Natural killer cell (primary cell): ENCODE measurements at regions not wholly inside any gene's neighbourhood (a gene's known extent, or its start where the extent isn't known, plus 50 kb on each side); places are given as distances from the start of the nearest gene placed in this dataset.

Source experiments
- ATAC-seq, 3 donors: fragments of 150-1000 bp in 2 of 3; fragments of 200-7000 bp in 1 of 3; cut with Tn5 transposase; 1 replicate in 1 of 3; 2 replicates in 2 of 3; pipeline ENCODE4 v1.10.0; 2021; ENCODE audit warnings: mild to moderate bottlenecking in 2 of 3, moderate library complexity in 2 of 3
- DNase-seq, 2 donors: peaks; one replicate each; pipeline versions ENCODE4 v3.0.0 to v3.0.0-alpha.2; 2013 to 2021; ENCODE audit warnings: mixed read lengths in 1 of 2
- H3K27ac ChIP-seq: one replicate; pipeline ENCODE4 v1.5.1; 2013; ENCODE audit warnings: mild to moderate bottlenecking, low read length
- H3K27me3 ChIP-seq: one replicate; pipeline ENCODE4 v1.6.1; 2013; ENCODE audit warnings: low read length; ENCODE audit not compliant: control insufficient read depth, insufficient read depth
- H3K36me3 ChIP-seq: one replicate; pipeline ENCODE4 v1.6.1; 2013; ENCODE audit warnings: low read length; ENCODE audit not compliant: control insufficient read depth, insufficient read depth
- H3K4me1 ChIP-seq: one replicate; pipeline ENCODE4 v1.6.1; 2013; ENCODE audit warnings: low read length; ENCODE audit not compliant: control insufficient read depth, insufficient read depth
- H3K4me3 ChIP-seq: one replicate; pipeline ENCODE4 v1.5.1; 2013; ENCODE audit warnings: low read length
- H3K9me3 ChIP-seq: one replicate; pipeline ENCODE4 v1.6.1; 2013; ENCODE audit warnings: low read length; ENCODE audit not compliant: control insufficient read depth, insufficient read depth
- H3K27ac Mint-ChIP-seq, 2 donors: one replicate each; pipeline ENCODE4 v1.8.0; 2022; ENCODE audit warnings: mild to moderate bottlenecking in 2 of 2, mixed read lengths in 2 of 2, moderate library complexity in 1 of 2
- H3K27me3 Mint-ChIP-seq, 2 donors: one replicate each; pipeline ENCODE4 v1.8.0; 2022; ENCODE audit warnings: low read depth in 2 of 2, mixed read lengths in 2 of 2
- H3K36me3 Mint-ChIP-seq: one replicate; pipeline ENCODE4 v1.8.0; 2022; ENCODE audit warnings: mixed read lengths
- H3K4me1 Mint-ChIP-seq, 2 donors: one replicate each; pipeline ENCODE4 v1.8.0; 2022; ENCODE audit warnings: mixed read lengths in 2 of 2
- H3K4me3 Mint-ChIP-seq: one replicate; pipeline ENCODE4 v1.8.0; 2022; ENCODE audit warnings: mild to moderate bottlenecking, moderate library complexity, mixed read lengths
- H3K9me3 Mint-ChIP-seq, 2 donors: one replicate each; pipeline ENCODE4 v1.8.0; 2022; ENCODE audit warnings: mixed read lengths in 2 of 2
- WGBS: methylation state at CpG from one replicate; pipeline ENCODE4 v1.1.7; 2013; ENCODE audit warnings: missing lambda C conversion rate; ENCODE audit not compliant: insufficient coverage; 5-methylcytosine and 5-hydroxymethylcytosine counted together
- intact Hi-C: fragments of 100-400 bp; cut with micrococcal nuclease; formaldehyde crosslinking; loops from one replicate; pipeline ENCODE4 v1.14.2; 2022
- TF ChIP-seq, protein P1 (sequence below): fragments of 200-600 bp; IDR thresholded peaks from one replicate; pipeline ENCODE4 v1.8.0; 2022; ENCODE audit warnings: antibody characterized with exemption

DNA sequence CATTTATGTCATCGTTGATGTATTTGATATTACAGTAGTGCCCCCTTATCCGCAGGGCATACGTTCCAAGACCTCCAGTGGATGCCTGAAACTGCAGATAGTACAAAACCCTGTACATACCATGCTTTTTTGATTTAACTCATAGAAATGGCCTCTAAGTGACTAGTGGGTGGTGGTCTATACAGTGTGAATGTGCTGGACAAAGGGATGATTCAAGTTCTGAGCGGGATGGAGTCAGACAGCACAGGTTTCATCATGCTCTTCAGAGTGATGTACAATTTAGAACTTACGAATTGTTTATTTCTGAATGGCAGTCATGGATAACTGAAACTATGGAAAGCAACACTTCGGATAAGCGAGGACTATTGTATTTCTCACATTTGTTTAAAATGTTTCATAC, 473.1 kb upstream of the FANCL start:
- Histone ChIP-seq H3K27ac (no peak overlapping the region), H3K36me3 (no peaks in the 10 kb centered on the region), H3K4me3 (no peak overlapping the region), H3K4me1 (no peaks in the 10 kb centered on the region), H3K27me3 (no peaks in the 10 kb centered on the region), H3K9me3 (no peaks in the 10 kb centered on the region)
- Mint-ChIP-seq H3K4me1 (no peaks in the 10 kb centered on the region), H3K27ac (no peak overlapping the region), H3K9me3 (no peaks in the 10 kb centered on the region), H3K36me3 (no peaks in the 10 kb centered on the region), H3K27me3 (peaks cover 0 to 3% of the 10 kb centered on the region in 2 donors), H3K4me3 (no peak overlapping the region)
- WGBS: 98% methylated on average over 2 of the region's 7 CpGs
- intact Hi-C loops: no loop called here
- ATAC-seq: no peak
- TF ChIP-seq, protein P1, sequence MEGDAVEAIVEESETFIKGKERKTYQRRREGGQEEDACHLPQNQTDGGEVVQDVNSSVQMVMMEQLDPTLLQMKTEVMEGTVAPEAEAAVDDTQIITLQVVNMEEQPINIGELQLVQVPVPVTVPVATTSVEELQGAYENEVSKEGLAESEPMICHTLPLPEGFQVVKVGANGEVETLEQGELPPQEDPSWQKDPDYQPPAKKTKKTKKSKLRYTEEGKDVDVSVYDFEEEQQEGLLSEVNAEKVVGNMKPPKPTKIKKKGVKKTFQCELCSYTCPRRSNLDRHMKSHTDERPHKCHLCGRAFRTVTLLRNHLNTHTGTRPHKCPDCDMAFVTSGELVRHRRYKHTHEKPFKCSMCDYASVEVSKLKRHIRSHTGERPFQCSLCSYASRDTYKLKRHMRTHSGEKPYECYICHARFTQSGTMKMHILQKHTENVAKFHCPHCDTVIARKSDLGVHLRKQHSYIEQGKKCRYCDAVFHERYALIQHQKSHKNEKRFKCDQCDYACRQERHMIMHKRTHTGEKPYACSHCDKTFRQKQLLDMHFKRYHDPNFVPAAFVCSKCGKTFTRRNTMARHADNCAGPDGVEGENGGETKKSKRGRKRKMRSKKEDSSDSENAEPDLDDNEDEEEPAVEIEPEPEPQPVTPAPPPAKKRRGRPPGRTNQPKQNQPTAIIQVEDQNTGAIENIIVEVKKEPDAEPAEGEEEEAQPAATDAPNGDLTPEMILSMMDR: no peak
- DNase-seq: no peak

DNA sequence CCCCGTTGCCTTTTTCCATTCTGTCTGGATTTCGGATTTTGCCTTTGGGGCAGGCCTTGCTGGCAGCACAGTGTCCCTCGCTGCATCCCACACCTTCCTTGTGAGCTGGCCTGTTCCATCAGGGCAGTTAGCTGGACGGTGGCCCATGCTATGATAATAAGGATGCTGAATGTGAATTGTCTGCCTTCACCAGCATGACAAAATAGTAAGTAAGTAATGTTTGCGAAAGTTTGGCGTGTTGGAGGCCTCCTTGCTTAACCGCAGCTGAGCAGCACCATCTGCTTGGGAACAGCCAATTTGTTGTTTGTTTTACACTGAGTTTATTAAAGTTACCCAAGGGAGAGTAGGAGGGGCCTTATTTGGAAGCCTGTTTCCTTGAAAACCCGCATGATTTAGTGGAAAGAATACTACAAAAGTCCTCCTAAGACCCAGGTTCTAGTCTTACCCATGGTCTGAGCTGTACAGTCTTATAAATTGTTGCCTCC, 469.7 kb upstream of the FANCL start:
- TF ChIP-seq, protein P1: no peak
- DNase-seq (no peak), ATAC-seq (no peak)
- Histone ChIP-seq H3K27me3 (no peaks in the 10 kb centered on the region), H3K9me3 (no peaks in the 10 kb centered on the region), H3K4me1 (no peaks in the 10 kb centered on the region), H3K4me3 (no peak overlapping the region), H3K36me3 (no peaks in the 10 kb centered on the region), H3K27ac (no peak overlapping the region)
- no peak overlapping the region for H3K27ac Mint-ChIP-seq
- WGBS: 85% methylated on average over 8 of the region's 8 CpGs
- intact Hi-C loops: no loop called here
- no peaks in the 10 kb centered on the region for H3K36me3 Mint-ChIP-seq
- H3K4me3 Mint-ChIP-seq: no peak overlapping the region
- no peaks in the 10 kb centered on the region for H3K9me3 Mint-ChIP-seq
- H3K4me1 Mint-ChIP-seq: no peaks in the 10 kb centered on the region
- H3K27me3 Mint-ChIP-seq: no peaks in the 10 kb centered on the region

DNA sequence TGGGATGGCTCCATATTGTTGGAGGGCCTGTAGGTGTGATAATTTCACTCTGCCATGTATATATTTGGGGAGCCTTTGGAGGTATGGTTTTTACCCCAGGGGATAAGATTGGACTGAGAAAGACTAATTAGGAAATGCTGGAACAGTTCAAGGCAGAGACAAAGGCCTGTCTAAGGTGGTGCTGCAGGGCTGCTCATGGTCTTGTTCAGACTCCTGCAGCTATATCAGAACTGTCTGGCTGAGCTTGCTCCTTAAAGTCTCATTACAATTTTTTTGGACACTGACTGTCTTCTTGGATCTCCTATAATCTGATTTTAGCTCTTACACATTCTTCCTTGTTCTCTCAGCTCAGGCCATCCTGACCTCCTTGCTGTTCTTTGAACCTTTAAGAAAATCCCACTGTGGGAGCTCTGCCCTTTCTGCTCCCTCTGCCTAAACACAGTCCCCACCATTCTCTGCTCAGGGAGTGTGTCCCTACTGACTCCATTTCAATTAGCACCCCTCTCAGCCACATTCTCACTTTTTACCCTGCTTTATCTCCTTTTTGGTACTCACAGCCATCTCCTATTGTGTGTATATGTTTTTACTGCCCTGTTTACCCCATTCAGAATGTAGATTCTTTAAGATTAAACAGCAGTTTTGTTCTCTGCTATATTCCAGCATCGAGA, 468.7 kb upstream of the FANCL start:
- TF ChIP-seq, protein P1: no peak
- H3K4me1 ChIP-seq: no peaks in the 10 kb centered on the region
- no peaks in the 10 kb centered on the region for H3K27me3 ChIP-seq
- H3K36me3 ChIP-seq: no peaks in the 10 kb centered on the region
- no peak overlapping the region for H3K27ac Mint-ChIP-seq
- intact Hi-C loops: no loop called here
- DNase-seq: no peak
- no peaks in the 10 kb centered on the region for H3K27me3 Mint-ChIP-seq
- no peaks in the 10 kb centered on the region for H3K9me3 Mint-ChIP-seq
- no peak overlapping the region for H3K4me3 ChIP-seq
- WGBS: no CpG with 5 or more reads among the region's 1 CpG
- no peaks in the 10 kb centered on the region for H3K36me3 Mint-ChIP-seq
- no peak overlapping the region for H3K4me3 Mint-ChIP-seq
- no peak for ATAC-seq
- H3K4me1 Mint-ChIP-seq: no peaks in the 10 kb centered on the region
- H3K27ac ChIP-seq: no peak overlapping the region
- H3K9me3 ChIP-seq: no peaks in the 10 kb centered on the region

DNA sequence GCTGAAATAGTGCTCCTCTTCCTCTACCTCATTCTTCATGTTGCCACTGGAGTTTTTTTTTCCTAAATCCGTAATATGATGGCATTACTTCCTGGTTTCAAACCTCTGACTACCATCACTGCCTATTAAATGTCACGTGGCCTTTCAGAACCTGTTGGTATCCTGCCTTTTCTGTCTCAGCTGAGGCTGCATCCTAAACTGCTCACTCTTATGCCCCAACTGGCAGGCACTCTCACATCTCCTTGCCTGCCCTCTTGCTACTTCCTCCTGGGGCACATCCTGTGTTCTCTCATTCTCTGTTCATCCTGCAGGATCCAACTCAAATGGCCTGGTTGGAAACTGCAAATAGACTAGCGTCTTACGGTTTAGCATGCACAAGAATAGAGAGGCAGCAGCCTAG, 468.1 kb upstream of the FANCL start:
- H3K36me3 Mint-ChIP-seq: no peaks in the 10 kb centered on the region
- no peaks in the 10 kb centered on the region for H3K9me3 ChIP-seq
- H3K4me3 ChIP-seq: no peak overlapping the region
- ATAC-seq (no peak), DNase-seq (no peak)
- WGBS: 84% methylated on average over 4 of the region's 4 CpGs
- H3K27me3 ChIP-seq: no peaks in the 10 kb centered on the region
- no peaks in the 10 kb centered on the region for H3K9me3 Mint-ChIP-seq
- no peak overlapping the region for H3K4me3 Mint-ChIP-seq
- no peaks in the 10 kb centered on the region for H3K27me3 Mint-ChIP-seq
- no peaks in the 10 kb centered on the region for H3K36me3 ChIP-seq
- no peaks in the 10 kb centered on the region for H3K4me1 ChIP-seq
- no peak overlapping the region for H3K27ac Mint-ChIP-seq
- TF ChIP-seq, protein P1: no peak
- intact Hi-C loops: no loop called here
- H3K4me1 Mint-ChIP-seq: no peaks in the 10 kb centered on the region
- no peak overlapping the region for H3K27ac ChIP-seq
